Osteocyte (in vitro differentiated cells): ENCODE measurements at regions not wholly inside any gene's neighbourhood (a gene's known extent, or its start where the extent isn't known, plus 50 kb on each side); places are given as distances from the start of the nearest gene placed in this dataset.

Experiments used
- DNase-seq: peaks from one replicate; pipeline ENCODE4 v3.0.0; 2021; ENCODE audit warnings: mixed read lengths; ENCODE audit not compliant: unreplicated experiment; ENCODE audit errors: extremely low spot score
- H3K27ac Mint-ChIP-seq: one replicate; pipeline ENCODE4 v1.8.0; 2021; ENCODE audit warnings: mild to moderate bottlenecking, mixed read lengths; ENCODE audit not compliant: unreplicated experiment
- H3K27me3 Mint-ChIP-seq: one replicate; pipeline ENCODE4 v1.8.0; 2021; ENCODE audit warnings: mixed read lengths; ENCODE audit not compliant: unreplicated experiment
- H3K36me3 Mint-ChIP-seq: one replicate; pipeline ENCODE4 v1.8.0; 2021; ENCODE audit warnings: mixed read lengths; ENCODE audit not compliant: unreplicated experiment
- H3K4me1 Mint-ChIP-seq: one replicate; pipeline ENCODE4 v1.8.0; 2021; ENCODE audit warnings: mixed read lengths; ENCODE audit not compliant: unreplicated experiment
- H3K4me3 Mint-ChIP-seq: one replicate; pipeline ENCODE4 v1.8.0; 2021; ENCODE audit warnings: mild to moderate bottlenecking, moderate library complexity, mixed read lengths; ENCODE audit not compliant: unreplicated experiment
- H3K9me3 Mint-ChIP-seq: one replicate; pipeline ENCODE4 v1.8.0; 2021; ENCODE audit warnings: mixed read lengths; ENCODE audit not compliant: unreplicated experiment
- TF ChIP-seq, protein P1 (sequence below): fragments of 200-600 bp; sonication (generic); IDR thresholded peaks from 2 replicates; pipeline ENCODE4 v1.5.0; 2021; ENCODE audit warnings: antibody characterized with exemption, mild to moderate bottlenecking, moderate library complexity

DNA sequence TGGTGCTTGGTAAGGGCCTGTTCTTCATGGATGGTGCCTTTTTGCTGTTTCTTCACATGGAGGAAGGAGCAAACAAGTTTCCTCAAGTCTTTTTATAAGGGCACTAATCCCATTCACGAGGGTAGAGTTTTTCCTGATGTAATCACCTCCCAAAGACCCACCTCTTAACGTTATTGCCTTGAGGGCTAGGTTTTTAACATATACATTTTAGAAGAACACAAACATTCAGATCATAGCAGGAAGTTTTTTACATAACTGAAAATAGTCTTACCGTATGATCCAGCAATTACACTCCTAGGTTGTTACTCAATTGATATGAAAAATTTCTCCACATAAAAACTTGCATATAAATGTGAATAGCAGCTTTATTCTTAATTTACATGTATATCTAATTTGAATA, 976.3 kb downstream of the DSC3 start:
- peaks cover 23% of the 10 kb centered on the region for H3K9me3 Mint-ChIP-seq
- TF ChIP-seq, protein P1, sequence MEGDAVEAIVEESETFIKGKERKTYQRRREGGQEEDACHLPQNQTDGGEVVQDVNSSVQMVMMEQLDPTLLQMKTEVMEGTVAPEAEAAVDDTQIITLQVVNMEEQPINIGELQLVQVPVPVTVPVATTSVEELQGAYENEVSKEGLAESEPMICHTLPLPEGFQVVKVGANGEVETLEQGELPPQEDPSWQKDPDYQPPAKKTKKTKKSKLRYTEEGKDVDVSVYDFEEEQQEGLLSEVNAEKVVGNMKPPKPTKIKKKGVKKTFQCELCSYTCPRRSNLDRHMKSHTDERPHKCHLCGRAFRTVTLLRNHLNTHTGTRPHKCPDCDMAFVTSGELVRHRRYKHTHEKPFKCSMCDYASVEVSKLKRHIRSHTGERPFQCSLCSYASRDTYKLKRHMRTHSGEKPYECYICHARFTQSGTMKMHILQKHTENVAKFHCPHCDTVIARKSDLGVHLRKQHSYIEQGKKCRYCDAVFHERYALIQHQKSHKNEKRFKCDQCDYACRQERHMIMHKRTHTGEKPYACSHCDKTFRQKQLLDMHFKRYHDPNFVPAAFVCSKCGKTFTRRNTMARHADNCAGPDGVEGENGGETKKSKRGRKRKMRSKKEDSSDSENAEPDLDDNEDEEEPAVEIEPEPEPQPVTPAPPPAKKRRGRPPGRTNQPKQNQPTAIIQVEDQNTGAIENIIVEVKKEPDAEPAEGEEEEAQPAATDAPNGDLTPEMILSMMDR, result no peak

DNA sequence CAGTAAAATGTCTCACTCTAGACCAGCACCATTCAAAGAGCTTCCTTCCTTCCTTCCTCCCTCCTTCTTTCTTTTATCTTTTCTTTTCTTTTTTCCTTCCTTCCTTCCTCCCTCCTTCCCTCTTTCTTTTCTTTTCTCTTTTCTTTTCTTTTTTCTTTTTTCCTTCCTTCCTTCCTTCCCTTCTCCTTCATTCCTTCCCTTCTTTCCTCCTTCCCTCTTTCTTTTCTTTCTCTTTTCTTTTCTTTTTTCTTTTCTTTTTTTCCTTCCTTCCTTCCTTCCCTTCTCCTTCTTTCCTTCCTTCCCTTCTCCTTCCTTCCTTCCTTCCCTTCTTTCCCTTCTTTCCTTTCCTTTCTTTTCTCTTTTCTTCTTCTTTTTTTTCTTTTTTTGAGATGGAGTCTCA, 985.1 kb downstream of the DSC3 start:
- H3K4me1 Mint-ChIP-seq, result no peaks in the 10 kb centered on the region
- peaks cover 3% of the 10 kb centered on the region for H3K36me3 Mint-ChIP-seq
- peaks cover 3% of the 10 kb centered on the region for H3K27me3 Mint-ChIP-seq
- no peaks in the 10 kb centered on the region for H3K9me3 Mint-ChIP-seq
- H3K4me3 Mint-ChIP-seq, result no peak overlapping the region
- TF ChIP-seq, protein P1, result no peak
- no peak for DNase-seq
- H3K27ac Mint-ChIP-seq, result no peak overlapping the region

More for the DNA sequence above, 976.3 kb downstream of the DSC3 start:
- H3K36me3 Mint-ChIP-seq, result peaks cover 5% of the 10 kb centered on the region
- no peak overlapping the region for H3K27ac Mint-ChIP-seq
- no peak overlapping the region for H3K4me3 Mint-ChIP-seq
- peaks cover 4% of the 10 kb centered on the region for H3K4me1 Mint-ChIP-seq
- DNase-seq, result no peak
- peaks cover 2% of the 10 kb centered on the region for H3K27me3 Mint-ChIP-seq

DNA sequence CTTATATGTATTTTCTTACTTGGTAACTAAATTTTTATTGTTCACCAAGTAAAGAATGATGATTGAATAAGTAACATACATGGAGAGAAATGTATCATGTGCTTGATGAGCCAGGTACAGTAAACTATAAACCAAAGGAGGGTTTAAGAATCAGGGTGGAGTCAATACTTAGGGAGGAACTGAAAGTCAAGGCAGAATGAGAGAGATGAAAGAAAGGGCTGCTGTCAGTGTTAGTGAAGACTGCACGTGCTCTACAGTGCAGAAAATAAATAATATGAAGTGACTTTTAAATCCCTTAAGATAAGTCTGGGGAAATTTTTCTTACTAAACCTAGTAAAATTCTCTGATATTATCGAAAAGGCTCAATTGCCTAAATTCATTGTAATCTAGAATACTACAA, 986.0 kb downstream of the DSC3 start:
- no peak overlapping the region for H3K27ac Mint-ChIP-seq
- no peak for DNase-seq
- H3K4me3 Mint-ChIP-seq, result no peak overlapping the region
- TF ChIP-seq, protein P1, result no peak
- H3K27me3 Mint-ChIP-seq, result peaks cover 3% of the 10 kb centered on the region
- H3K36me3 Mint-ChIP-seq, result peaks cover 3% of the 10 kb centered on the region
- no peaks in the 10 kb centered on the region for H3K4me1 Mint-ChIP-seq
- no peaks in the 10 kb centered on the region for H3K9me3 Mint-ChIP-seq

DNA sequence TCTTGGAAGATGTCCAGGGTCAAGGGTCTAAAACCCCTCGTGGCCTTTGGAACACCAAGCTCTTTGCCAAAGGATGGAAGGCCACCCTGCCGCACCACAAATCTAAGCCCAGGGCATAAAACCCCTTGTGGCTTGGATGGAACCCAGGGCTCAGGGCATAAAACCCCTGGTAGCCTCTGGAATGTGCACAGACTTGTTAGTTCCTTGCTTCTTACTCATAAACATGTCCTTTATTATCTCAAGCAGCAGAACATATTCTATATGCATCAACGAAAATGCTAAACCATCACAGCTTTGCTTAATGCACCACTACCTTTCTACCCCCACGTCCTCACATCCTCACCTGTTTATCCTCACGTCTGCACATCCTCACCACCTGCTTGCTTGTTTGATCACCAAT, 998.0 kb downstream of the DSC3 start:
- peak overlapping the region; percentile 60 for H3K27ac Mint-ChIP-seq
- peaks cover 5% of the 10 kb centered on the region for H3K9me3 Mint-ChIP-seq
- H3K4me1 Mint-ChIP-seq, result peaks cover 42% of the 10 kb centered on the region
- no peak for DNase-seq
- H3K27me3 Mint-ChIP-seq, result no peaks in the 10 kb centered on the region
- TF ChIP-seq, protein P1, result no peak
- H3K36me3 Mint-ChIP-seq, result no peaks in the 10 kb centered on the region
- H3K4me3 Mint-ChIP-seq, result no peak overlapping the region

DNA sequence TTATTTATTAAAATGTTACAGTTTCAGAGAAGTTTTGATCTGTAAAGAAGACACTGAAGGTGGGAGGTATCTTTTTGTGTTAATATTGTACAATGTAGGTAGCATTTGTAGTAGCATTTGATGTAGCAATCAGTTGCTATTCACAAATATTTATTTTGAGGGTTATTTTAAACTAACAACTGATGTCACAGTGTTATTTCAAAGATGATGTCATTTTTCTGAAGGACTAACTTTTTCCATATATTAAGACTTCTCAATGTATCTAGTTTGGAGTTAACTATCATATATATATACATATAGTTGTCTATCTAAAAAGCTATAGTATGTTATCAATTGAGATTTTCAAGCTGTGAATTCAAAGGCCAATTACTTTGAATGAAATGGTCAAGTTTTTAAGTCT, 1003.3 kb downstream of the DSC3 start:
- no peak for DNase-seq
- no peak overlapping the region for H3K4me3 Mint-ChIP-seq
- TF ChIP-seq, protein P1, result no peak
- H3K27ac Mint-ChIP-seq, result no peak overlapping the region
- H3K9me3 Mint-ChIP-seq, result peaks cover 17% of the 10 kb centered on the region
- H3K4me1 Mint-ChIP-seq, result peaks cover 15% of the 10 kb centered on the region
- H3K27me3 Mint-ChIP-seq, result no peaks in the 10 kb centered on the region
- no peaks in the 10 kb centered on the region for H3K36me3 Mint-ChIP-seq
